Esophagus muscularis mucosa (tissue), 4 donors: ENCODE measurements at regions not wholly inside any gene's neighbourhood (a gene's known extent, or its start where the extent isn't known, plus 50 kb on each side); places are given as distances from the start of the nearest gene placed in this dataset.

Experiments used
- DNase-seq: peaks from one replicate; pipeline ENCODE4 v3.0.0-alpha.2; 2017; ENCODE audit errors: extremely low spot score
- H3K27ac ChIP-seq, 4 donors: fragments of 200-600 bp; sonication (generic); replicated peaks in 1 of 4; 1 replicate in 3 of 4; 2 replicates in 1 of 4; pipeline ENCODE4 v1.5.1; 2016 to 2019; ENCODE audit warnings: mild to moderate bottlenecking in 1 of 4
- H3K27me3 ChIP-seq, 4 donors: fragments of 200-600 bp; sonication (generic); one replicate each; pipeline versions ENCODE4 v1.5.1 to v1.6.0; 2016 to 2019
- H3K36me3 ChIP-seq, 4 donors: fragments of 200-600 bp; sonication (generic); one replicate each; pipeline ENCODE4 v1.5.1; 2016 to 2019
- H3K4me1 ChIP-seq, 4 donors: fragments of 200-600 bp; sonication (generic); one replicate each; pipeline ENCODE4 v1.5.1; 2016 to 2019
- H3K4me3 ChIP-seq, 4 donors: fragments of 200-600 bp; sonication (generic); 1 replicate in 2 of 4; 2 replicates in 2 of 4; pipeline ENCODE4 v1.5.1; 2016 to 2019; ENCODE audit warnings: mild to moderate bottlenecking in 4 of 4, moderate library complexity in 1 of 4
- H3K9me3 ChIP-seq, 4 donors: fragments of 200-600 bp; sonication (generic); 1 replicate in 3 of 4; 2 replicates in 1 of 4; pipeline ENCODE4 v1.5.1; 2016 to 2019
- EP300 ChIP-seq: sonication (generic); formaldehyde crosslinking; IDR thresholded peaks from one replicate; pipeline ENCODE4 v1.6.1; 2017; ENCODE audit warnings: antibody characterized with exemption
- POLR2A ChIP-seq: fragments of 450-650 bp; IDR thresholded peaks from one replicate; pipeline ENCODE4 v1.6.1; 2017; ENCODE audit warnings: antibody characterized with exemption, moderate library complexity, mild to moderate bottlenecking, low read depth
- POLR2AphosphoS5 ChIP-seq, 2 donors: sonication (generic); formaldehyde crosslinking; IDR thresholded peaks; one replicate each; pipeline ENCODE4 v1.6.1; 2017; ENCODE audit warnings: antibody characterized with exemption in 2 of 2
- WGBS: methylation state at CpG from one replicate; pipeline ENCODE4 v1.1.5; 2018; 5-methylcytosine and 5-hydroxymethylcytosine counted together
- intact Hi-C: fragments of 100-400 bp; cut with DNase I; formaldehyde crosslinking; loops from one replicate; pipeline ENCODE4 v1.15.1; 2023
- TF ChIP-seq, protein P1 (sequence below), 3 experiments: fragments of 200-600 bp in 2 of 3; fragments of 450-650 bp in 1 of 3; sonication (generic) in 2 of 3; IDR thresholded peaks; one replicate each; pipeline ENCODE4 v1.5.1; 2017 to 2019; ENCODE audit warnings: antibody characterized with exemption in 3 of 3, mild to moderate bottlenecking in 2 of 3, moderate library complexity in 1 of 3

GRCh38 chr10:117632406-117632805 is 89.9 kb downstream of the EMX2 start:
- 90% methylated on average over 7 of the region's 7 CpGs for WGBS
- H3K36me3 ChIP-seq = no peaks in the 10 kb centered on the region
- no peak overlapping the region for H3K27ac ChIP-seq
- no peak for DNase-seq
- H3K4me3 ChIP-seq = no peak overlapping the region
- H3K9me3 ChIP-seq = no peaks in the 10 kb centered on the region
- intact Hi-C loops = no loop called here
- no peaks in the 10 kb centered on the region for H3K4me1 ChIP-seq
- no peaks in the 10 kb centered on the region for H3K27me3 ChIP-seq
- TF ChIP-seq EP300 = no peak
- TF ChIP-seq, protein P1, sequence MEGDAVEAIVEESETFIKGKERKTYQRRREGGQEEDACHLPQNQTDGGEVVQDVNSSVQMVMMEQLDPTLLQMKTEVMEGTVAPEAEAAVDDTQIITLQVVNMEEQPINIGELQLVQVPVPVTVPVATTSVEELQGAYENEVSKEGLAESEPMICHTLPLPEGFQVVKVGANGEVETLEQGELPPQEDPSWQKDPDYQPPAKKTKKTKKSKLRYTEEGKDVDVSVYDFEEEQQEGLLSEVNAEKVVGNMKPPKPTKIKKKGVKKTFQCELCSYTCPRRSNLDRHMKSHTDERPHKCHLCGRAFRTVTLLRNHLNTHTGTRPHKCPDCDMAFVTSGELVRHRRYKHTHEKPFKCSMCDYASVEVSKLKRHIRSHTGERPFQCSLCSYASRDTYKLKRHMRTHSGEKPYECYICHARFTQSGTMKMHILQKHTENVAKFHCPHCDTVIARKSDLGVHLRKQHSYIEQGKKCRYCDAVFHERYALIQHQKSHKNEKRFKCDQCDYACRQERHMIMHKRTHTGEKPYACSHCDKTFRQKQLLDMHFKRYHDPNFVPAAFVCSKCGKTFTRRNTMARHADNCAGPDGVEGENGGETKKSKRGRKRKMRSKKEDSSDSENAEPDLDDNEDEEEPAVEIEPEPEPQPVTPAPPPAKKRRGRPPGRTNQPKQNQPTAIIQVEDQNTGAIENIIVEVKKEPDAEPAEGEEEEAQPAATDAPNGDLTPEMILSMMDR (IDR thresholded peaks at IDR 0.05) = no peak
- no peak for TF ChIP-seq POLR2A
- no peak for TF ChIP-seq POLR2AphosphoS5 (IDR thresholded peaks at IDR 0.05)

- Histone ChIP-seq H3K27me3 (no peaks in the 10 kb centered on the region), H3K9me3 (no peaks in the 10 kb centered on the region), H3K27ac (no peak overlapping the region), H3K4me1 (no peaks in the 10 kb centered on the region), H3K36me3 (no peaks in the 10 kb centered on the region), H3K4me3 (no peak overlapping the region)
- WGBS = 46% methylated on average over 4 of the region's 4 CpGs
- DNase-seq = no peak
- intact Hi-C loops = no loop called here
- TF ChIP-seq, protein P1 (IDR thresholded peaks at IDR 0.05) = no peak
These were observed 93.3 kb downstream of the EMX2 start for GRCh38 chr10:117635826-117636225.

GRCh38 chr10:117638200-117638599 is 95.7 kb downstream of the EMX2 start:
- WGBS = 87% methylated on average over 2 of the region's 2 CpGs
- Histone ChIP-seq H3K4me1 (no peaks in the 10 kb centered on the region), H3K27me3 (no peaks in the 10 kb centered on the region), H3K9me3 (no peaks in the 10 kb centered on the region), H3K36me3 (no peaks in the 10 kb centered on the region), H3K27ac (no peak overlapping the region), H3K4me3 (no peak overlapping the region)
- TF ChIP-seq, protein P1 (IDR thresholded peaks at IDR 0.05) = no peak
- TF ChIP-seq POLR2AphosphoS5 (IDR thresholded peaks at IDR 0.05) (no peak), EP300 (no peak), POLR2A (no peak)
- DNase-seq = no peak
- intact Hi-C loops = no loop called here

DNA sequence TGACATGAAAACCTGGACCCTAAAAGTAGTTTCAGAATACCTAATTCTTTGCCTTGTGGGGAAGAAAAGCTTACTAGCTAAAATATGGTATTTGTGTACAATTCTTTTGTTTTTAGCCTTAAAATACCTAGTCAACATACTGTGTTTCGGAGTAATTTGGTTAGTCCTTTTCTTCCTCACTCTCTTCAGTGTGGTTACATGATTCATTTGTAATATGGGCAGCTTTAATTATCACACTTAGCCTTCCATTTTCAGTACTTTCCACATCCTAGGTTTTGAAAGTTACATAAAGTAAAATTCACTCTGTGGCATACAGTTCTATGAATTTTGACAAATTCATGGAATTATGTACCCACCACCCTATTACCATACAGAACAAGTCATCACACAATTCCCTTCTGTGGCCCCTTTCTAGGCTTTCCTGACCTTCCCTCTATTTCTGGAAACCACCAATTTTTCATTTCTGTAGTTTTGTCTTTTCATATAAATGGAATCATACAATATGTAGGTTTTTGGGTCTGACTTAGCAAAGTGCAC is 96.2 kb downstream of the EMX2 start:
- 67% methylated on average over 1 of the region's 1 CpG for WGBS
- Histone ChIP-seq H3K4me1 (no peaks in the 10 kb centered on the region), H3K27me3 (no peaks in the 10 kb centered on the region), H3K4me3 (no peak overlapping the region), H3K9me3 (no peaks in the 10 kb centered on the region), H3K36me3 (no peaks in the 10 kb centered on the region), H3K27ac (no peak overlapping the region)
- TF ChIP-seq POLR2AphosphoS5 (IDR thresholded peaks at IDR 0.05) = no peak
- TF ChIP-seq EP300 = no peak
- TF ChIP-seq, protein P1 (IDR thresholded peaks at IDR 0.05) = no peak
- no peak for TF ChIP-seq POLR2A
- DNase-seq = no peak
- intact Hi-C loops = no loop called here

GRCh38 chr10:117640406-117640805 is 97.9 kb downstream of the EMX2 start:
- Histone ChIP-seq H3K4me3 (no peak overlapping the region), H3K36me3 (no peaks in the 10 kb centered on the region), H3K4me1 (no peaks in the 10 kb centered on the region), H3K9me3 (no peaks in the 10 kb centered on the region), H3K27me3 (no peaks in the 10 kb centered on the region), H3K27ac (no peak overlapping the region)
- DNase-seq = no peak
- intact Hi-C loops = no loop called here
- 49% methylated on average over 1 of the region's 1 CpG for WGBS
- TF ChIP-seq EP300 (no peak), POLR2A (no peak), POLR2AphosphoS5 (IDR thresholded peaks at IDR 0.05) (no peak)
- TF ChIP-seq, protein P1 (IDR thresholded peaks at IDR 0.05) = no peak
